Adipocyte (in vitro differentiated cells): ENCODE measurements at regions not wholly inside any gene's neighbourhood (a gene's known extent, or its start where the extent isn't known, plus 50 kb on each side); places are given as distances from the start of the nearest gene placed in this dataset.

ENCODE experiments used
- DNase-seq: peaks from one replicate; pipeline ENCODE4 v3.0.0-alpha.2; 2015; ENCODE audit warnings: low read depth
- H3K27me3 ChIP-seq: replicated peaks from 2 replicates; pipeline ENCODE4 v1.7.0; 2013; ENCODE audit warnings: mild to moderate bottlenecking, low read length, moderate library complexity; ENCODE audit not compliant: control insufficient read depth, insufficient read depth
- H3K36me3 ChIP-seq: 2 replicates; pipeline ENCODE4 v1.7.0; 2013; ENCODE audit warnings: low read length, mild to moderate bottlenecking, moderate library complexity; ENCODE audit not compliant: control insufficient read depth, insufficient read depth, severe bottlenecking
- H3K4me1 ChIP-seq: 2 replicates; pipeline ENCODE4 v1.7.0; 2013; ENCODE audit warnings: mild to moderate bottlenecking, low read length, moderate library complexity; ENCODE audit not compliant: control insufficient read depth, insufficient read depth
- H3K4me3 ChIP-seq: 2 replicates; pipeline ENCODE4 v1.7.0; 2013; ENCODE audit warnings: mild to moderate bottlenecking, low read length, moderate library complexity
- H3K9ac ChIP-seq: 2 replicates; pipeline ENCODE4 v1.7.0; 2013; ENCODE audit warnings: mild to moderate bottlenecking, low read length, moderate library complexity
- H3K9me3 ChIP-seq: 2 replicates; pipeline ENCODE4 v1.7.0; 2013; ENCODE audit warnings: mild to moderate bottlenecking, low read length, moderate library complexity; ENCODE audit not compliant: control insufficient read depth

- Histone ChIP-seq H3K4me3 (no peak overlapping the region), H3K9ac (no peak overlapping the region)
Measured at GRCh38 chr13:106774621-106775020, 206.7 kb upstream of the ARGLU1 start.

GRCh38 chr13:106772006-106772601 is 204.2 kb upstream of the ARGLU1 start:
- H3K9me3 ChIP-seq, result peaks cover 25% of the 10 kb centered on the region
- H3K4me1 ChIP-seq, result no peaks in the 10 kb centered on the region
- no peaks in the 10 kb centered on the region for H3K36me3 ChIP-seq
- H3K4me3 ChIP-seq, result no peak overlapping the region
- DNase-seq, result no peak
- no peak overlapping the region for H3K9ac ChIP-seq
- H3K27me3 ChIP-seq, result no peaks in the 10 kb centered on the region

More at GRCh38 chr13:106774621-106775020, 206.7 kb upstream of the ARGLU1 start:
- peaks cover 11% of the 10 kb centered on the region for H3K9me3 ChIP-seq
- H3K4me1 ChIP-seq, result no peaks in the 10 kb centered on the region
- no peaks in the 10 kb centered on the region for H3K27me3 ChIP-seq
- H3K36me3 ChIP-seq, result no peaks in the 10 kb centered on the region
- DNase-seq, result no peak

- Histone ChIP-seq H3K36me3 (no peaks in the 10 kb centered on the region), H3K9ac (no peak overlapping the region), H3K9me3 (peaks cover 16% of the 10 kb centered on the region), H3K4me3 (no peak overlapping the region), H3K27me3 (no peaks in the 10 kb centered on the region), H3K4me1 (no peaks in the 10 kb centered on the region)
- DNase-seq, result no peak
Measured at GRCh38 chr13:106768991-106769390, 201.1 kb upstream of the ARGLU1 start.

GRCh38 chr13:106762708-106763107 is 194.8 kb upstream of the ARGLU1 start:
- no peak for DNase-seq
- Histone ChIP-seq H3K36me3 (no peaks in the 10 kb centered on the region), H3K9me3 (peaks cover 9% of the 10 kb centered on the region), H3K4me1 (no peaks in the 10 kb centered on the region), H3K27me3 (no peaks in the 10 kb centered on the region), H3K4me3 (no peak overlapping the region), H3K9ac (no peak overlapping the region)

GRCh38 chr13:106756446-106756845 is 188.5 kb upstream of the ARGLU1 start:
- Histone ChIP-seq H3K27me3 (no peaks in the 10 kb centered on the region), H3K9me3 (no peaks in the 10 kb centered on the region), H3K4me1 (no peaks in the 10 kb centered on the region), H3K9ac (no peak overlapping the region), H3K36me3 (no peaks in the 10 kb centered on the region), H3K4me3 (no peak overlapping the region)
- no peak for DNase-seq

GRCh38 chr13:106755542-106755941 is 187.6 kb upstream of the ARGLU1 start:
- Histone ChIP-seq H3K9me3 (no peaks in the 10 kb centered on the region), H3K4me3 (no peak overlapping the region), H3K36me3 (no peaks in the 10 kb centered on the region), H3K27me3 (no peaks in the 10 kb centered on the region), H3K4me1 (no peaks in the 10 kb centered on the region), H3K9ac (no peak overlapping the region)
- no peak for DNase-seq

- H3K9me3 ChIP-seq, result no peaks in the 10 kb centered on the region
- no peak overlapping the region for H3K4me3 ChIP-seq
- no peaks in the 10 kb centered on the region for H3K27me3 ChIP-seq
- no peak for DNase-seq
- no peak overlapping the region for H3K9ac ChIP-seq
- H3K4me1 ChIP-seq, result no peaks in the 10 kb centered on the region
- no peaks in the 10 kb centered on the region for H3K36me3 ChIP-seq
Measured at GRCh38 chr13:106753251-106753650, 185.3 kb upstream of the ARGLU1 start.

GRCh38 chr13:106752584-106753170 is 184.7 kb upstream of the ARGLU1 start:
- Histone ChIP-seq H3K9ac (no peak overlapping the region), H3K9me3 (no peaks in the 10 kb centered on the region), H3K27me3 (no peaks in the 10 kb centered on the region), H3K4me3 (no peak overlapping the region), H3K36me3 (no peaks in the 10 kb centered on the region), H3K4me1 (no peaks in the 10 kb centered on the region)
- DNase-seq, result no peak

- DNase-seq, result no peak
- no peak overlapping the region for H3K4me3 ChIP-seq
- no peak overlapping the region for H3K9ac ChIP-seq
Measured at GRCh38 chr13:106748785-106749184, 180.8 kb upstream of the ARGLU1 start.

GRCh38 chr13:106744516-106744915 is 176.6 kb upstream of the ARGLU1 start:
- no peak for DNase-seq
- no peak overlapping the region for H3K4me3 ChIP-seq
- no peaks in the 10 kb centered on the region for H3K36me3 ChIP-seq
- H3K9me3 ChIP-seq, result no peaks in the 10 kb centered on the region
- H3K4me1 ChIP-seq, result no peaks in the 10 kb centered on the region
- no peaks in the 10 kb centered on the region for H3K27me3 ChIP-seq
- no peak overlapping the region for H3K9ac ChIP-seq

More at GRCh38 chr13:106748785-106749184, 180.8 kb upstream of the ARGLU1 start:
- H3K9me3 ChIP-seq, result no peaks in the 10 kb centered on the region
- no peaks in the 10 kb centered on the region for H3K36me3 ChIP-seq
- H3K27me3 ChIP-seq, result no peaks in the 10 kb centered on the region
- no peaks in the 10 kb centered on the region for H3K4me1 ChIP-seq

GRCh38 chr13:106738186-106738678 is 170.3 kb upstream of the ARGLU1 start:
- no peak overlapping the region for H3K9ac ChIP-seq
- H3K36me3 ChIP-seq, result no peaks in the 10 kb centered on the region
- H3K27me3 ChIP-seq, result no peaks in the 10 kb centered on the region
- no peak for DNase-seq
- H3K4me1 ChIP-seq, result no peaks in the 10 kb centered on the region
- no peak overlapping the region for H3K4me3 ChIP-seq
- H3K9me3 ChIP-seq, result no peaks in the 10 kb centered on the region

- Histone ChIP-seq H3K27me3 (no peaks in the 10 kb centered on the region), H3K4me1 (no peaks in the 10 kb centered on the region)
- no peak for DNase-seq
Measured at GRCh38 chr13:106736941-106737340, 169.0 kb upstream of the ARGLU1 start.

More at GRCh38 chr13:106736941-106737340, 169.0 kb upstream of the ARGLU1 start:
- Histone ChIP-seq H3K36me3 (no peaks in the 10 kb centered on the region), H3K9ac (no peak overlapping the region), H3K4me3 (no peak overlapping the region), H3K9me3 (no peaks in the 10 kb centered on the region)
